Testis (tissue), 2 donors: ENCODE measurements at regions not wholly inside any gene's neighbourhood (a gene's known extent, or its start where the extent isn't known, plus 50 kb on each side); places are given as distances from the start of the nearest gene placed in this dataset.

Experiments
- DNase-seq: peaks from one replicate; pipeline ENCODE4 v3.0.0-alpha.2; 2019
- H3K27ac ChIP-seq, 2 donors: fragments of 200-600 bp; sonication (generic); one replicate each; pipeline ENCODE4 v1.5.1; 2019
- H3K27me3 ChIP-seq: fragments of 200-600 bp; sonication (generic); one replicate; pipeline ENCODE4 v1.5.1; 2019
- H3K36me3 ChIP-seq: fragments of 200-600 bp; sonication (generic); one replicate; pipeline ENCODE4 v1.5.1; 2017; ENCODE audit warnings: low read depth; ENCODE audit errors: missing control alignments
- H3K4me1 ChIP-seq: fragments of 200-600 bp; sonication (generic); one replicate; pipeline ENCODE4 v1.5.1; 2019
- H3K4me3 ChIP-seq, 2 donors: fragments of 200-600 bp; sonication (generic); one replicate each; pipeline ENCODE4 v1.5.1; 2017 to 2019
- H3K9me3 ChIP-seq: fragments of 200-600 bp; sonication (generic); one replicate; pipeline ENCODE4 v1.5.1; 2017
- CTCF ChIP-seq, 3 experiments: fragments of 450-650 bp in 2 of 3; fragments of 200-600 bp in 1 of 3; sonication (generic) in 1 of 3; IDR thresholded peaks; one replicate each; pipeline ENCODE4 v1.5.1; 2016 to 2019; ENCODE audit warnings: antibody characterized with exemption in 3 of 3, mild to moderate bottlenecking in 2 of 3, moderate library complexity in 1 of 3
- POLR2A ChIP-seq: fragments of 450-650 bp; IDR thresholded peaks from one replicate; pipeline ENCODE4 v1.6.1; 2017; ENCODE audit warnings: antibody characterized with exemption, mild to moderate bottlenecking, moderate library complexity
- WGBS, 2 donors: methylation state at CpG; one replicate each; pipeline ENCODE4 v1.1.5; 2018; 5-methylcytosine and 5-hydroxymethylcytosine counted together
- intact Hi-C: fragments of 100-400 bp; cut with DNase I; formaldehyde crosslinking; loops from one replicate; pipeline ENCODE4 v1.15.1; 2023; ENCODE audit warnings: low total_unique reads

GRCh38 chr17:59451706-59452105, 113.7 kb upstream of the DHX40 start:
- no peak overlapping the region for H3K4me3 ChIP-seq
- TF ChIP-seq POLR2A = no peak
- no peak for TF ChIP-seq CTCF (IDR thresholded peaks at IDR 0.05)
- no peak overlapping the region for H3K27ac ChIP-seq
- no peak for DNase-seq
- H3K4me1 ChIP-seq = no peaks in the 10 kb centered on the region
- no peaks in the 10 kb centered on the region for H3K9me3 ChIP-seq
- intact Hi-C loops = no loop called here
- H3K36me3 ChIP-seq = no peaks in the 10 kb centered on the region
- no peaks in the 10 kb centered on the region for H3K27me3 ChIP-seq
- 50 to 58% methylated on average over 5 of the region's 5 CpGs for WGBS, 2 donors

GRCh38 chr17:59454633-59455105, 110.7 kb upstream of the DHX40 start:
- Histone ChIP-seq H3K27me3 (no peaks in the 10 kb centered on the region), H3K4me3 (no peak overlapping the region), H3K4me1 (no peaks in the 10 kb centered on the region), H3K27ac (no peak overlapping the region), H3K36me3 (no peaks in the 10 kb centered on the region), H3K9me3 (no peaks in the 10 kb centered on the region)
- WGBS, 2 donors = 83 to 84% methylated on average over 3 of the region's 3 CpGs
- TF ChIP-seq POLR2A (no peak), CTCF (IDR thresholded peaks at IDR 0.05) (no peak)
- intact Hi-C loops = no loop called here
- DNase-seq = no peak

GRCh38 chr17:59456428-59456827, 109.0 kb upstream of the DHX40 start:
- no peaks in the 10 kb centered on the region for H3K36me3 ChIP-seq
- no peaks in the 10 kb centered on the region for H3K4me1 ChIP-seq
- H3K4me3 ChIP-seq = no peak overlapping the region
- no peak overlapping the region for H3K27ac ChIP-seq
- DNase-seq = no peak
- WGBS, 2 donors = 88 to 94% methylated on average over 7 of the region's 7 CpGs
- no peaks in the 10 kb centered on the region for H3K27me3 ChIP-seq
- TF ChIP-seq POLR2A = no peak
- no peak for TF ChIP-seq CTCF (IDR thresholded peaks at IDR 0.05)
- no peaks in the 10 kb centered on the region for H3K9me3 ChIP-seq
- intact Hi-C loops = no loop called here

- TF ChIP-seq POLR2A = no peak
- TF ChIP-seq CTCF (IDR thresholded peaks at IDR 0.05) = no peak
- no peaks in the 10 kb centered on the region for H3K27me3 ChIP-seq
- intact Hi-C loops = no loop called here
- no peak overlapping the region for H3K4me3 ChIP-seq
- no peaks in the 10 kb centered on the region for H3K9me3 ChIP-seq
- H3K27ac ChIP-seq = no peak overlapping the region
- DNase-seq = no peak
- WGBS, 2 donors = 84 to 92% methylated on average over 5 of the region's 5 CpGs
- H3K36me3 ChIP-seq = no peaks in the 10 kb centered on the region
- H3K4me1 ChIP-seq = no peaks in the 10 kb centered on the region
Observed at GRCh38 chr17:59456923-59457615, 108.3 kb upstream of the DHX40 start.

GRCh38 chr17:59462385-59462784, 103.0 kb upstream of the DHX40 start:
- Histone ChIP-seq H3K27me3 (no peaks in the 10 kb centered on the region), H3K27ac (no peak overlapping the region), H3K9me3 (no peaks in the 10 kb centered on the region), H3K36me3 (no peaks in the 10 kb centered on the region), H3K4me1 (no peaks in the 10 kb centered on the region), H3K4me3 (no peak overlapping the region)
- TF ChIP-seq CTCF (IDR thresholded peaks at IDR 0.05) (no peak), POLR2A (no peak)
- 81 to 90% methylated on average over 4 of the region's 4 CpGs for WGBS, 2 donors
- intact Hi-C loops = no loop called here
- no peak for DNase-seq
